ENCODE measurements at regions not wholly inside any gene's neighbourhood (a gene's known extent, or its start where the extent isn't known, plus 50 kb on each side); places are given as distances from the start of the nearest gene placed in this dataset.

- Histone ChIP-seq H3K4me3 (no peak overlapping the region), H3K4me1 (no peaks in the 10 kb centered on the region), H3K27me3 (no peaks in the 10 kb centered on the region), H3K9me3 (no peaks in the 10 kb centered on the region), H3K27ac (no peak overlapping the region), H3K36me3 (no peaks in the 10 kb centered on the region)
- FAIRE-seq (no peak), ATAC-seq (no peak), DNase-seq (no peak)
- 80 to 90% methylated on average over 1 of the region's 1 CpG for WGBS, 2 donors
- no peak for TF ChIP-seq CTCF (IDR thresholded peaks at IDR 0.05)
- intact Hi-C loops (cut with DNase I) = no loop called here
Measured at GRCh38 chr5:33231214-33231710, 209.5 kb upstream of the TARS1 start.

DNA sequence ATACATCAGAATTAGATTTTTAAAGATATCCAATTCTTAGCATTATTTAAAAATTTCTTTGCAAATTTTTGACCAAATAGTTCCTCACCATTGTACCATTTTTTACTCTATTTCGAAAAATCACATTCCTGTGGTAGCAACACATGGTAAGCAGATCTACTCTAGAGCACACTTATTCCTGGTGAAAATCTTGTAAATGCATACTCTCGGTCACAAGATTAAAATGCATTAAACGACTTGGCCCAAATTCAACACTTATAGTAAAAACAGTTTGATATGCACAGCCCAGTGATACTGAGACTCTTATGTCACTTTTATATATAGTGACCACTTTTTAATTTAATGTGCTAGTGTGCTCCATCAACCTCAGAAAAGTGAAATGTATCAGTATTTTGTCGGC, 208.8 kb upstream of the TARS1 start:
- WGBS, 2 donors = 63 to 82% methylated on average over 4 of the region's 4 CpGs
- no peaks in the 10 kb centered on the region for H3K27me3 ChIP-seq
- ATAC-seq (no peak), DNase-seq (no peak), FAIRE-seq (no peak)
- H3K27ac ChIP-seq = no peak overlapping the region
- intact Hi-C loops (cut with DNase I) = no loop called here
- TF ChIP-seq CTCF (IDR thresholded peaks at IDR 0.05) = no peak
- no peaks in the 10 kb centered on the region for H3K9me3 ChIP-seq
- no peaks in the 10 kb centered on the region for H3K36me3 ChIP-seq
- no peaks in the 10 kb centered on the region for H3K4me1 ChIP-seq
- H3K4me3 ChIP-seq = no peak overlapping the region

GRCh38 chr5:33232731-33233505, 207.8 kb upstream of the TARS1 start:
- no peak overlapping the region for H3K27ac ChIP-seq
- DNase-seq (no peak), ATAC-seq (no peak), FAIRE-seq (no peak)
- intact Hi-C loops (cut with DNase I) = no loop called here
- no peak overlapping the region for H3K4me3 ChIP-seq
- WGBS, 2 donors = 50 to 51% methylated on average over 3 of the region's 3 CpGs
- no peaks in the 10 kb centered on the region for H3K4me1 ChIP-seq
- H3K27me3 ChIP-seq = no peaks in the 10 kb centered on the region
- TF ChIP-seq CTCF (IDR thresholded peaks at IDR 0.05) = no peak
- H3K9me3 ChIP-seq = no peaks in the 10 kb centered on the region
- H3K36me3 ChIP-seq = no peaks in the 10 kb centered on the region

DNA sequence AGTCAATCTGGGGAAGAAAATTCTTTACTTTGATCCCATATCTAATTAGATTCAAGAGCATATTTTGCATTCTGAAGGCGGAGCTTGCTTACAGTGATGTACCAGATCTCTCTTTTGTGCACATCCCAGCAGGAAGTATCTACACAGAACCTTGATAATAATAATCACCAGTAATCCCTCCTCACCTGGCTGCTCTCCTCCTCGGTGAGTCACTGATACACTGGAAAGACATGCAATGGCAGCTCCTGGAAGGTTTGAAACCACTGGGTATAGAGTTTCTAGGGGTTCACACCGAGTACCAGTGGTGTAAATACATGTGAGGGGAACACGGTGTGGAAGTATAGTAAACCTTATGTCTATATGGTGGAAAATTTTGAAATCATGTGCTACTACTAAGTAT, 205.5 kb upstream of the TARS1 start:
- H3K27me3 ChIP-seq = no peaks in the 10 kb centered on the region
- no peak for TF ChIP-seq CTCF (IDR thresholded peaks at IDR 0.05)
- no peak overlapping the region for H3K4me3 ChIP-seq
- no peaks in the 10 kb centered on the region for H3K9me3 ChIP-seq
- no peak for DNase-seq
- no peak for ATAC-seq
- intact Hi-C loops (cut with DNase I) = no loop called here
- H3K36me3 ChIP-seq = no peaks in the 10 kb centered on the region
- H3K4me1 ChIP-seq = no peaks in the 10 kb centered on the region
- WGBS, 2 donors = 69 to 81% methylated on average over 4 of the region's 4 CpGs
- H3K27ac ChIP-seq = no peak overlapping the region
- FAIRE-seq = no peak

- intact Hi-C loops (cut with DNase I) = no loop called here
- no peaks in the 10 kb centered on the region for H3K9me3 ChIP-seq
- H3K4me3 ChIP-seq = no peak overlapping the region
- no peak for FAIRE-seq
- no peaks in the 10 kb centered on the region for H3K36me3 ChIP-seq
- DNase-seq = no peak
- no peaks in the 10 kb centered on the region for H3K27me3 ChIP-seq
- 68 to 79% methylated on average over 4 of the region's 4 CpGs for WGBS, 2 donors
- H3K27ac ChIP-seq = no peak overlapping the region
- no peak for ATAC-seq
- no peaks in the 10 kb centered on the region for H3K4me1 ChIP-seq
- TF ChIP-seq CTCF (IDR thresholded peaks at IDR 0.05) = no peak
Measured at GRCh38 chr5:33235824-33236223, 204.9 kb upstream of the TARS1 start.
